Retina (tissue), 1 donor: ENCODE measurements at regions not wholly inside any gene's neighbourhood (a gene's known extent, or its start where the extent isn't known, plus 50 kb on each side); places are given as distances from the start of the nearest gene placed in this dataset.
A peak's percentile ranks its signal among the peaks of the same experiment; 100 is the strongest.
"Not testable (repeated sequence)": the region's sequence is repeated elsewhere in the genome, so short reads cannot be mapped to it uniquely, and the experiment has no call there.

ENCODE experiments used
- DNase-seq: peaks from one replicate; pipeline ENCODE4 v3.0.0-alpha.2; 2016

DNA sequence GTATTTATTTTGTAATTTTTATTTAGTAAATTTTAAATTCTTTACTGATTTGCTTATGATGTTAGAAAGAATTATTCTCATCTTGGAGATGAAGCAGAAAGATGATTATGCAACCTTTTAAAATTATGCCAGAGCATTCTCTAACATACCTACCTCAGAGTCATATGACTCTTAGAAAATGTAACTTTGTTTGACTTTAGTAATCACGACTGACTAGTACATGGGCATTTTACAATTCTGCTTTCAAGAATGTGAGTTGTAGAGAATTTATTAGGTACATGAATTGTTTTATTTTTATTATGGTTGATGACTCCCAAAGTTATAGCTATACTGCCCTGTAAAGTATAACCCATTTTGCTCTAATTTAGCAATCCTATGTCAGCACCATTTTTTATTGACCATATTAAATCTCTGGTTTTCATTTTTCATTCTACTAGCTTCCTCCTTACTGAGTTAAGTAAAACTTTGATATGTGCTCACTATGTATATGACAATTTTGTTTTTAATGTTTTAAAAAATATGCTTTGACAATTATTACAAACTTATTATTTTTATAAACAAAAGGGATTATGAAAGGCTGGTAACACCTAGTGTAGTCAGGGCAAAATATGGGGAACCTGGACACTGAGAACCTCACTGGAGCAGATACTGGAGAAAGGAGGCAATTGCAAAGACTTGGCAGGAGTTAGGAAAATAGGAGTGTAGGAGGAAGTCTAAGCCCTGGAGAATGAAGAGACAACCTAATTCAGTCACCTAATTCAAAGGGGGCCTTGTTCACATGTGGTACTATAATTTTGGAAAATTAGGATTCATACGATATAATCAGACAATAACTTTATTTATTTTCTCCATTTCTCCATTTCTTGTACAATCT is 249.7 kb upstream of the DAB2 start:
- DNase-seq, result no peak

DNA sequence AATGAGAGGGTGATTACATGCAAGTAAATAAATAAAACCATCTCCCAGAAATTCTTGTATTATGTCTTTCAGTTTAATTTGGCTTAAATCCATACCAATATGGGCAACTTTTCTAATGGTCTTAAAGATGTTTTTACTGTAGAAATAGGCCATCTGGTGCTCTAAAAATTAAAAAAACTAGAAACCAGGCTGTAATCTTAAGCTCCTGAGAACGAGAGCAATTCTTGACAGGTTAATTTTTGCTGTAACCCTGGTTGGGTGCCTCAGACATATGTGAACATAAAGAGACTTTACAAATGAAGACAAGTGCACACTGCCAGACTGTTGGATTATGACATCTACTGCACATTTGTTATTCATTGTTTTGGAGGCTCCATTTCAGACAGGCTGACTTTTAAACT is 246.8 kb upstream of the DAB2 start:
- DNase-seq, result no peak

DNA sequence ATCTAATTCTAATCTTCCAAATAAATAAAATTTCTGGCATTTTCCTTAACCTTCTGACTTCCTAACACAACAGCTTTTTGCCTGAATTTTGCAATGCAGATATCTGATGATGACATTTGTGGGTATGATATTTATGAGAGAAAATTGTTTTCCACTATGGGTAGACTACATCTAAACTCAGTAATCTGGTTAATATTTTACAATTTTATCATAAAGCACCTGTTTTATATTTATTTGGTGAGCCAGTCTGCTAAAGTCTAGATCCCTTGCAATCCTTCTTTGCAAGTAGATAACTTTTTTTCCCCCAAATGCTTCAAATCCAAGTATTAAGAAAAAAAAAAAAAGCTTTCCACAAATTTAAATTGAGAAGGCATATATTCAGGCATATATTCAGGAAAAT is 246.2 kb upstream of the DAB2 start:
- DNase-seq, result no peak

DNA sequence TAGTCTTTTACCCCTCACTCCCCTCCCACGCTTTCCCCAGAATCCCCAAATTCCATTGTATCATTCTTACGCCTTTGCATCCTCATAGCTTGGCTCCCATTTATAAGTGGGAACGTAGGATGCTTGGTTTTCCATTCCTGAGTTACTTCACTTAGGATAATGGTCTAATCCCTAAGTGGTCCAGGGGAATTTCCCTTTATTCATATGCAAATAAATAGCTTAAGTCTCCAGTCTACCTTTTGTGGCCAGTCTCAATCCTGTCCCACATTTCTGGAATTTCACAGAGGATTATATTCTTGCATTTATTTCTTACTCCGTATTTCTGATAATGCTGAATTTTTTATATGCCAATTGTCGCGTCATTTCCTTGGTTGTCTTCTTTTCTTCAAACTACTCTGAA is 245.6 kb upstream of the DAB2 start:
- DNase-seq, result no peak

DNA sequence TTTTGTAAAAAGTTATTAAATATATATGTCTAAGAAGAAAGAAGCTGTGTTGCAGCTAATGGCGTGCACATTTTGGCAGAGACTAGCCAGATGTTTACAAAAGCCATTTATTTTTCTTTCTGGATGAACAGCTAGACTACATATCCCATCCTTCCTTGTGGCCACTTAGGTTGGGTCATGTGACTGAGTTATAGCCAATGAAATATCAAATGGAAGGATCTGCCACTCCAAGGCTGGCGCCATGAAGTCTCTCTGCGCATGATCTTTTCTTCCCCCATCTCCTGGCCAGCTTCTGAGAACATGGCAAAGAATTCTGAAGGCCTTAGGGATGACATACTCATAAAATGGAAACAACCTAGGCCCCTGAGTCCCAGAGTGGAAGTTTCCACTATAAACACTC is 244.2 kb upstream of the DAB2 start:
- no peak for DNase-seq

DNA sequence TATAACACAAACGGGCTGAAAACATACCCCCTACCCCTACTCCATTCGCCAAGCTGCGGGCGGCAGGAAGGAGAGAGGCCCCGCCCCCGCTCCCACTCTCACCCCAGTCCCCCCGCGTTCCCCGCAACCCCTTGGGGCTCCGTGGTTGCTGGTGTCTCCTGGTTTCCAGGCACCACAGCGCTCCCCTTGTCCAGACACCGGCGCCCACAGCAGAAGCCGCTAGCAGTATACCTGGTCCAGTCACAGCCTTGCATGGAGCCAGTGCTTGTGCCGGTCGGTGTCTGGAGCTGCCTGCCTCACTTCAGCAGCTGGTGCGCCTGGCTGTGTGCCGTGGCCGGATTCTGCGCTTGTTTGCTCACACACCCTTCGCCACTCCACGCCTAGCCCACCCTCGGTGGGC is 240.5 kb upstream of the DAB2 start:
- DNase-seq, result no peak

GRCh38 chr5:39662945-39663344 is 238.2 kb upstream of the DAB2 start:
- DNase-seq, result no peak

DNA sequence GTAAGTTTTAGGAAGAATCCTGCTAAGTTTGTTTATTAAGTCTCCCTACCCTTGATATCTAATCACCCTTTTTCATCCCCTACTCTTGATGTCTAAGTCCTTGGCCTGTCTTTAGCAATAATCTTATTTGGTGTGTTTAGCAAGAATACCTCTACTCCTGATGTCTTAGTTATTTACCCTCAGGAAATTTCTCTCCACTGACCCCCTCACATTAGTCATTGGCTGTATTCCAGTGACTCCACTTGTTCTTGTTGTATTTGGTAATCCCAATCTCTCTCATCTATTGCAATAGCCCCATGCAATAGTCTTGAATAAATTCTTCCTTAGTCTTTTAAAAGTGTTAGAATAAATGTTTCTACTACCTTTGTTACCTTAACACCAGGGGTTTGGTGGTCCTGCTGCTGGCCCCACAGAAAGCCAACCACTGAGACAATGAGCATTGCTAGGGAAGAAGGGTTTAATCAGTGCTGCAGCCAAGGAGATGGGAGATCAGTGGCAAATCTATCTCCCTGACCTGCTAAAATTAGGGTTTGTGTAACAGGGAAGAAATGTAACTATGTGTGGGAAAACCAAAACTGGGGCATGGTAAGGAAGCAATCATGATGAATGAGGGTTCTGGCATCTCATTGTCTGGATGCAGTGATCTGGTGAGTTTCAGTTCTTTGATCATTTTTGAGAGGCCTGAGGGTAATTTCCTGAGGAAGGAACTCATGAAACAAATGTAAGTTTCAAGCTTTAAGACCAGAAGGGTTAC is 236.4 kb upstream of the DAB2 start:
- DNase-seq, result peak; percentile 63

GRCh38 chr5:39660020-39660419 is 235.2 kb upstream of the DAB2 start:
- no peak for DNase-seq

GRCh38 chr5:39658866-39659265 is 234.1 kb upstream of the DAB2 start:
- DNase-seq, result no peak

GRCh38 chr5:39657943-39658342 is 233.2 kb upstream of the DAB2 start:
- DNase-seq, result no peak

- DNase-seq, result no peak
Observed at GRCh38 chr5:39656600-39656999, 231.8 kb upstream of the DAB2 start.

DNA sequence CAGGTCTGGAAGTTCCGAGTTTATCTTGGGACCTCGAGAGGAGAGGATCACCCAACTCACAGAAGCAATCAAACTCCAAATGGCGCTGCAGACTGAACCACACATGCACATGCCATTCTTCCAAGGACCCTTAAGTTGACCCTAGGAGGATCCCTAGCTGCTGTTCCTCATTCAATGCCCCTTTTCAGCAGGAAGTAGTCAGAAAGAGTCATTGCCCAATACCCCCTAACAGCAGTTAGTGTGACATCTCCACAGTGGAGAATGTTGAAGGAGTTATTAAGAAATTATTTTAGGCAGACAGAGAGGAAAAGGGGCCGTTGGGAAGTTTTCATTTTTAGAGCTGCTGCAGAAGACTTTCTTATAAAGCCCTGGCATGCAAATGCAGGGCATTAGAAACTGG is 229.9 kb upstream of the DAB2 start:
- DNase-seq, result no peak

- not testable (repeated sequence) for DNase-seq
Observed at GRCh38 chr5:39652481-39652880, 227.7 kb upstream of the DAB2 start.

- DNase-seq, result no peak
Observed at GRCh38 chr5:39652036-39652435, 227.3 kb upstream of the DAB2 start.

DNA sequence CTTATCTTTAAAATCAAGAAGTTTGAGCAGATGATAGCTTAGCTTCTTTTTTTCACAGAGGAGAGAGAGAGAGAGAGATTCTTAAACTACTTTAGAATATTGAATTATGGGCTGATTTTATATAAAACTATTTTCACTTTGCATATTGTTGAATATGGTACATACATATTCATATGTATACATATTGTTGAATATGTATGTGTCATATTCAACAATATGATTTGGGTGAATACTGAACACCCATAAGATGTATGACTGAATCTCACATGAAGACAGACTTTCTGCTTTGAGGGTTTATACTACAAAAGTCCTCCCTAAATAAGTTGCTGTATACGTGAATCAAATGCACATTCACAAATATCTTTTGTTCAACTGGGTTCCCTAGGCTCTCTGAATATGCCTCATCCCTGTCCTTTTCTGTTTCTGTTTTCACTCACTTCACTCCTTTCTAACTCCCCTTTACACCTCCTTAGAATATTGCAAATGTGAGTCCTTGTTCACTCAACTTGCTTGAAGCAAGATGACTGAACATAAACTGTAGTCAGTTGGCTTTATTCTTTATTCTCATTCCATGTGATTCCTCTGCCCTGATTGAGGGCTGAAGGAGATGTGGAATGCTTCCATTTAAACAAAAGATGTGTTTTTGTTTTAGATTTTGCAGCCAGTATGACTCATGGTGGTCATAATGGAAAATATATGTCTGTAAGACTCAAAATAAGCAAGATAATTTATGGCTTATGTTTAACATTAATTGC is 225.4 kb upstream of the DAB2 start:
- no peak for DNase-seq

DNA sequence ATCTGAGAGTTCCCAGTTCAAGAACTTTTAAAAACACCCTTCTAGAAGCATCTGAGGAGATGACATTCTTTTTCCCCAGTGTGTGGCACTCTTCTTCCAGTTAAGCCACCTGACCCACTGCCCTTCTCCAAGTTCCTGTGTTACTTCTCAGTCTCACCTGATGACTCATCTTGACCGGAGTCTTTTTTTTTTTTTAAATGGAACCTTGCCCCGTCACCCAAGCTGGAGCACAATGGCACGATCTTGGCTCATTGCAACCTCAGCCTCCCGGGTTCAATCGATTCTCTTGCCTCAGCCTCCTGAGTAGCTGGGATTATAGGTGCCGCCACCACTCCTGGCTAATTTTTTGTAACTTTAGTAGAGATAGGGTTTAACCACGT is 224.1 kb upstream of the DAB2 start:
- no peak for DNase-seq

- no peak for DNase-seq
Observed at GRCh38 chr5:39648085-39648847, 223.5 kb upstream of the DAB2 start.

GRCh38 chr5:39640552-39640951 is 215.8 kb upstream of the DAB2 start:
- no peak for DNase-seq

- DNase-seq, result no peak
Observed at GRCh38 chr5:39639618-39640089, 214.9 kb upstream of the DAB2 start.

DNA sequence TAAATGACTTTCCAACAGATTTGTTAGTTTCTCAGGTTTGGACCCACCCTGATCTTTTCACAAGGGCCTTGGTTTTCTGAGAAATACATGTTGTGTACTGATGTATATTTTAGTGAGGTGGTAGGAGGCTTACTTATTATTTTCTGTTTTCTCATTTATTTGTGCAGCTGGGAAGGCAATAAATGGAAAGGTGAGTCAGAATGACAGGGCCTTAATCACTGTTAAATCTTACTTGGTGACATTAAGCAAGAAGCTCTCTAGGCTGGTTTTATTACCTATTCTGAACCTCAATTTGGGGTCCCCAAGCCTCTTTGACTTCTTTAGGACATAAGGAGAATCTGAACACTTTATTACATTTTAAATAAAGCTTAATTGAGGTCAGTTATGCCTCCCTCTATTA is 214.0 kb upstream of the DAB2 start:
- DNase-seq, result no peak

DNA sequence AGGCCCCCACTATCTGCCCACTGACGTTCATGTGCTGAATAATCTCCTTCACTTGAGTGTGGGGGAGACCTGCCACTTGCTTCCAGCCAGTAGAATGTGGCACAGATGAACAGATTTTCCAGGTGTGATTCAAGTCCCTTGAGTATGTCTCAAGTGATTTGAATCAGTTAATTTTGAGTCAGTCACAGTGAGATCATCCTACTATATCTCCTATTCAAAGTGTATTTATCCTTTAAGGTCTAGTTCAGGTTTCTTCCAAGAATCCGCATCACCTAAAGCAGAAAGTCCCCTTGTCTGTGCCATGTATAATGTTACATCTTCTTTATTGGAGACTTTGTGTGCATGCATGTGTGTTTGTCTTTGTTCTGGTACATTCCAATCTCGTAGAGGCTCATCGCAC is 208.3 kb upstream of the DAB2 start:
- DNase-seq, result no peak

DNA sequence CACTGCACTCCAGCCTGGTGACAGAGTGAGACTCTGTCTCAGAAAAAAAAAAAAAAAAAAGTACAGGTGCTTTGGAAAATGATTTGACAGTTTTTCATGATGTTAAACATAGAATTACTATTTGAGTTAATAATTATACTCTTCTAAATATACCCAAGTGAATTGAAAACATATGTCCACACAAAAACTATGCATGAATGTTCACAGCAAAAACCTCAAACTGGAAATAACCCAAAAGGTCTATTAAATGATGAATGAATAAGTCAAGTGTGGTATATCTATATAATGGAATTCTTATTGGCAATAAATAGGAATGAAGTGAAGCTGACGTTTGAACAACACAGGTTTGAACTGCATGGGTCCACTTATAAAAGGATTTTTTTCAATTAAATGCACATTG is 207.2 kb upstream of the DAB2 start:
- DNase-seq, result no peak
